WTC11 (cell line): ENCODE measurements at regions not wholly inside any gene's neighbourhood (a gene's known extent, or its start where the extent isn't known, plus 50 kb on each side); places are given as distances from the start of the nearest gene placed in this dataset.
A peak's percentile ranks its signal among the peaks of the same experiment; 100 is the strongest.

Experiments
- ATAC-seq: fragments of 200-7000 bp; cut with Tn5 transposase; 2 replicates; pipeline ENCODE4 v1.10.0; 2021; ENCODE audit warnings: mild to moderate bottlenecking, moderate library complexity
- CTCF ChIA-PET: fragments of 300-600 bp; sonication (Branson Sonifier 250); formaldehyde crosslinking; loops from one replicate; lab custom pipeline; 2021; ENCODE audit warnings: antibody characterized with exemption; lab: Charles Lee
- POLR2A ChIA-PET: fragments of 350-600 bp; sonication (Branson Sonifier 250); formaldehyde crosslinking; loops from one replicate; lab custom pipeline; 2021; ENCODE audit warnings: antibody characterized with exemption; lab: Charles Lee
- DNase-seq: peaks from one replicate; pipeline ENCODE4 v3.0.0; 2021; ENCODE audit warnings: low spot score
- H3K27ac Mint-ChIP-seq: 2 replicates; pipeline ENCODE4 v1.8.0; 2021; ENCODE audit warnings: mixed read lengths
- H3K27me3 Mint-ChIP-seq: 2 replicates; pipeline ENCODE4 v1.8.0; 2021; ENCODE audit warnings: low read depth, mild to moderate bottlenecking, moderate library complexity, mixed read lengths
- H3K36me3 Mint-ChIP-seq: 2 replicates; pipeline ENCODE4 v1.8.0; 2021; ENCODE audit warnings: mixed read lengths
- H3K4me1 Mint-ChIP-seq: 2 replicates; pipeline ENCODE4 v1.8.0; 2022; ENCODE audit warnings: mixed read lengths
- H3K4me3 Mint-ChIP-seq: 2 replicates; pipeline ENCODE4 v1.8.0; 2021; ENCODE audit warnings: mild to moderate bottlenecking, moderate library complexity, mixed read lengths
- H3K9me3 Mint-ChIP-seq: 2 replicates; pipeline ENCODE4 v1.8.0; 2021; ENCODE audit warnings: mixed read lengths
- ATF1 ChIP-seq: sonication (generic); formaldehyde crosslinking; IDR thresholded peaks from 2 replicates; pipeline ENCODE4 v1.8.1; 2023; ENCODE audit warnings: mild to moderate bottlenecking, moderate library complexity, missing genetic modification reagents
- CBFB ChIP-seq: sonication (generic); formaldehyde crosslinking; IDR thresholded peaks from 2 replicates; pipeline ENCODE4 v1.8.1; 2022; ENCODE audit warnings: mild to moderate bottlenecking, low read depth, missing genetic modification reagents
- CREM ChIP-seq: sonication (generic); formaldehyde crosslinking; IDR thresholded peaks from 2 replicates; pipeline ENCODE4 v1.8.1; 2022; ENCODE audit warnings: mild to moderate bottlenecking, missing genetic modification reagents, moderate library complexity
- GTF2I ChIP-seq: fragments of 250-450 bp; sonication (Bioruptor Pico); conservative IDR thresholded peaks from 2 replicates; pipeline ENCODE4 v1.4.0; 2021; ENCODE audit warnings: mild to moderate bottlenecking
- MYBL2 ChIP-seq: sonication (generic); formaldehyde crosslinking; IDR thresholded peaks from 2 replicates; pipeline ENCODE4 v1.8.1; 2023; ENCODE audit warnings: mild to moderate bottlenecking, moderate library complexity, missing genetic modification reagents
- NFE2L1 ChIP-seq: sonication (generic); formaldehyde crosslinking; IDR thresholded peaks from 2 replicates; pipeline ENCODE4 v1.8.1; 2023; ENCODE audit warnings: missing genetic modification reagents
- NR3C1 ChIP-seq: sonication (generic); formaldehyde crosslinking; conservative IDR thresholded peaks from 2 replicates; pipeline ENCODE4 v1.8.1; 2023; ENCODE audit warnings: low read depth, mild to moderate bottlenecking, missing genetic modification reagents
- PRRX2 ChIP-seq: fragments of 250-450 bp; sonication (Bioruptor Pico); IDR thresholded peaks from 2 replicates; pipeline ENCODE4 v1.8.0; 2021; ENCODE audit warnings: mild to moderate bottlenecking
- SMAD4 ChIP-seq: sonication (generic); formaldehyde crosslinking; IDR thresholded peaks from 2 replicates; pipeline ENCODE4 v1.8.0; 2022; ENCODE audit warnings: mild to moderate bottlenecking, missing genetic modification reagents
- SOX15 ChIP-seq: fragments of 250-450 bp; sonication (Bioruptor Pico); IDR thresholded peaks from 2 replicates; pipeline ENCODE4 v1.9.0; 2021; ENCODE audit warnings: mild to moderate bottlenecking
- SP1 ChIP-seq: sonication (generic); formaldehyde crosslinking; conservative IDR thresholded peaks from 2 replicates; pipeline ENCODE4 v1.8.1; 2022; ENCODE audit warnings: missing genetic modification reagents
- TCF7 ChIP-seq: sonication (generic); formaldehyde crosslinking; IDR thresholded peaks from 2 replicates; pipeline ENCODE4 v1.8.0; 2022; ENCODE audit warnings: mild to moderate bottlenecking, low read depth, missing genetic modification reagents, moderate library complexity
- TP53 ChIP-seq: sonication (generic); formaldehyde crosslinking; IDR thresholded peaks from 2 replicates; pipeline ENCODE4 v1.8.1; 2023; ENCODE audit warnings: mild to moderate bottlenecking, missing genetic modification reagents
- ZNF121 ChIP-seq: sonication (generic); formaldehyde crosslinking; IDR thresholded peaks from 2 replicates; pipeline ENCODE4 v1.8.0; 2023; ENCODE audit warnings: missing genetic modification reagents
- ZNF232 ChIP-seq: sonication (generic); formaldehyde crosslinking; IDR thresholded peaks from 2 replicates; pipeline ENCODE4 v1.8.0; 2022; ENCODE audit warnings: mild to moderate bottlenecking, missing genetic modification reagents
- ZNF317 ChIP-seq: sonication (generic); formaldehyde crosslinking; IDR thresholded peaks from 2 replicates; pipeline ENCODE4 v1.8.1; 2023; ENCODE audit warnings: low read depth, mild to moderate bottlenecking, moderate library complexity, missing genetic modification reagents, borderline replicate concordance
- ZNF416 ChIP-seq: fragments of 250-450 bp; sonication (Bioruptor Pico); IDR thresholded peaks from 2 replicates; pipeline ENCODE4 v1.9.0; 2021; ENCODE audit warnings: mild to moderate bottlenecking, inconsistent platforms
- ZNF671 ChIP-seq: fragments of 250-450 bp; sonication (Bioruptor Pico); IDR thresholded peaks from 2 replicates; pipeline ENCODE4 v1.8.0; 2021; ENCODE audit warnings: mild to moderate bottlenecking
- TF ChIP-seq, protein P1 (sequence below): fragments of 250-450 bp; sonication (Bioruptor Pico); IDR thresholded peaks from 2 replicates; pipeline ENCODE4 v1.9.0; 2021; ENCODE audit warnings: mild to moderate bottlenecking
- TF ChIP-seq, protein P2 (sequence below): fragments of 250-450 bp; sonication (Bioruptor Pico); IDR thresholded peaks from 2 replicates; pipeline ENCODE4 v1.9.0; 2021; ENCODE audit warnings: mild to moderate bottlenecking
- TF ChIP-seq, protein P3 (sequence below): sonication (generic); formaldehyde crosslinking; IDR thresholded peaks from 2 replicates; pipeline ENCODE4 v1.8.0; 2023; ENCODE audit warnings: mild to moderate bottlenecking, missing genetic modification reagents
- TF ChIP-seq, protein P4 (sequence below): sonication (generic); formaldehyde crosslinking; IDR thresholded peaks from 2 replicates; pipeline ENCODE4 v1.8.0; 2022; ENCODE audit warnings: mild to moderate bottlenecking, missing genetic modification reagents
- TF ChIP-seq, protein P5 (sequence below): sonication (generic); formaldehyde crosslinking; IDR thresholded peaks from 2 replicates; pipeline ENCODE4 v1.8.0; 2022; ENCODE audit warnings: mild to moderate bottlenecking, missing genetic modification reagents
- TF ChIP-seq, protein P6 (sequence below): fragments of 250-450 bp; sonication (Bioruptor Pico); conservative IDR thresholded peaks from 2 replicates; pipeline ENCODE4 v1.9.0; 2021; ENCODE audit warnings: mild to moderate bottlenecking

DNA sequence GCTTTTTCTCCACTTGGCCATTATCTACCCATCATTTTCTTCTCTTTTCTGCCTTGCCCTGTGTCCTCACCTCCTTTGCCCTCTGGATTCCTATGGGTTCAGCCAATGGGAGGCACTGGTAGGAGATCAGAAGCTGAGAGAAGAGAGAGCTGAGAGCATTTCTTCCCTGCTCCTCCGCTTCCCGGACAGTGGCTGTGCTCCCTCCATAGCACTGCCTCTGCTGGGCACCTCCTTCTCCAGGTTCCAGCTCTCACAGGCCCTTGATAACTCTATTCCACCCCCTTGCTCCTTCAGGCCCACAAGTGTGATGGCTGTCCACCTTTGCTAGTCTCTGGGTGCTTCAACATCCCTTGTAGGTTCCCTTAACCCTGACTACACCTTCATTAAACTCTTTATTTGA is 79.6 kb downstream of the LSM5 start:
- no peaks in the 10 kb centered on the region for H3K36me3 Mint-ChIP-seq
- H3K27me3 Mint-ChIP-seq: no peaks in the 10 kb centered on the region
- ChIA-PET CTCF (no interaction called here), POLR2A (no interaction called here)
- TF ChIP-seq ZNF317 (CRISPR knock-in tag) (no peak), ZNF416 (CRISPR knock-in tag) (no peak), ATF1 (no peak), SMAD4 (CRISPR knock-in tag) (no peak), TP53 (no peak), ZNF232 (CRISPR knock-in tag) (no peak), GTF2I (no peak), CREM (CRISPR knock-in tag) (no peak)
- TF ChIP-seq, protein P1, sequence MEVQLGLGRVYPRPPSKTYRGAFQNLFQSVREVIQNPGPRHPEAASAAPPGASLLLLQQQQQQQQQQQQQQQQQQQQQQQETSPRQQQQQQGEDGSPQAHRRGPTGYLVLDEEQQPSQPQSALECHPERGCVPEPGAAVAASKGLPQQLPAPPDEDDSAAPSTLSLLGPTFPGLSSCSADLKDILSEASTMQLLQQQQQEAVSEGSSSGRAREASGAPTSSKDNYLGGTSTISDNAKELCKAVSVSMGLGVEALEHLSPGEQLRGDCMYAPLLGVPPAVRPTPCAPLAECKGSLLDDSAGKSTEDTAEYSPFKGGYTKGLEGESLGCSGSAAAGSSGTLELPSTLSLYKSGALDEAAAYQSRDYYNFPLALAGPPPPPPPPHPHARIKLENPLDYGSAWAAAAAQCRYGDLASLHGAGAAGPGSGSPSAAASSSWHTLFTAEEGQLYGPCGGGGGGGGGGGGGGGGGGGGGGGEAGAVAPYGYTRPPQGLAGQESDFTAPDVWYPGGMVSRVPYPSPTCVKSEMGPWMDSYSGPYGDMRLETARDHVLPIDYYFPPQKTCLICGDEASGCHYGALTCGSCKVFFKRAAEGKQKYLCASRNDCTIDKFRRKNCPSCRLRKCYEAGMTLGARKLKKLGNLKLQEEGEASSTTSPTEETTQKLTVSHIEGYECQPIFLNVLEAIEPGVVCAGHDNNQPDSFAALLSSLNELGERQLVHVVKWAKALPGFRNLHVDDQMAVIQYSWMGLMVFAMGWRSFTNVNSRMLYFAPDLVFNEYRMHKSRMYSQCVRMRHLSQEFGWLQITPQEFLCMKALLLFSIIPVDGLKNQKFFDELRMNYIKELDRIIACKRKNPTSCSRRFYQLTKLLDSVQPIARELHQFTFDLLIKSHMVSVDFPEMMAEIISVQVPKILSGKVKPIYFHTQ (CRISPR knock-in tag): no peak
- TF ChIP-seq, protein P2, sequence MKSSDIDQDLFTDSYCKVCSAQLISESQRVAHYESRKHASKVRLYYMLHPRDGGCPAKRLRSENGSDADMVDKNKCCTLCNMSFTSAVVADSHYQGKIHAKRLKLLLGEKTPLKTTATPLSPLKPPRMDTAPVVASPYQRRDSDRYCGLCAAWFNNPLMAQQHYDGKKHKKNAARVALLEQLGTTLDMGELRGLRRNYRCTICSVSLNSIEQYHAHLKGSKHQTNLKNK: no peak
- no peaks in the 10 kb centered on the region for H3K9me3 Mint-ChIP-seq
- DNase-seq (no peak), ATAC-seq (peak; percentile 63)
- H3K4me3 Mint-ChIP-seq: no peak overlapping the region
- no peak overlapping the region for H3K27ac Mint-ChIP-seq
- H3K4me1 Mint-ChIP-seq: no peaks in the 10 kb centered on the region

DNA sequence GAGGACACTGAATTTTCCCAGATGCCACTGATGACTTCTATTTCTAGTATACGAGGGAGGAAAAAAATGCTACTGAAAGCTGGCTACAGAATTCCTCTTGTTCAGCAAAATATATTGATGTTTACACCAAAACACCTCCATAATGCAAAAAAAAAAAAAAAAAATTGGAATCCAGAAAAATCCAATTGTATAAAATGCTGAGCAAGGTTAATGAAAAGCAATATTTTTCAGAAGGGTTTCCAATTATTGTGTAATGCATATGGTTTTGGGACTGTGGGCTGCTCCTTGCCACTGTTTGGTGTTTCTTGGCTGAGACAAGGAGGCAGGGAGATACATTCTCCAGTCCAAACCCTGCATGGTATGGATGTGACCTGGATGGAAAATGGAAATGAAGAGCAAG is 83.8 kb downstream of the LSM5 start:
- DNase-seq (no peak), ATAC-seq (no peak)
- Mint-ChIP-seq H3K27ac (no peak overlapping the region), H3K36me3 (no peaks in the 10 kb centered on the region), H3K9me3 (no peaks in the 10 kb centered on the region), H3K27me3 (no peaks in the 10 kb centered on the region), H3K4me3 (no peak overlapping the region), H3K4me1 (no peaks in the 10 kb centered on the region)
- ChIA-PET CTCF (no interaction called here), POLR2A (no interaction called here)
- TF ChIP-seq NR3C1 (CRISPR knock-in tag) (no peak), PRRX2 (CRISPR knock-in tag) (no peak), SP1 (no peak), TCF7 (CRISPR knock-in tag) (no peak)
- TF ChIP-seq, protein P3, sequence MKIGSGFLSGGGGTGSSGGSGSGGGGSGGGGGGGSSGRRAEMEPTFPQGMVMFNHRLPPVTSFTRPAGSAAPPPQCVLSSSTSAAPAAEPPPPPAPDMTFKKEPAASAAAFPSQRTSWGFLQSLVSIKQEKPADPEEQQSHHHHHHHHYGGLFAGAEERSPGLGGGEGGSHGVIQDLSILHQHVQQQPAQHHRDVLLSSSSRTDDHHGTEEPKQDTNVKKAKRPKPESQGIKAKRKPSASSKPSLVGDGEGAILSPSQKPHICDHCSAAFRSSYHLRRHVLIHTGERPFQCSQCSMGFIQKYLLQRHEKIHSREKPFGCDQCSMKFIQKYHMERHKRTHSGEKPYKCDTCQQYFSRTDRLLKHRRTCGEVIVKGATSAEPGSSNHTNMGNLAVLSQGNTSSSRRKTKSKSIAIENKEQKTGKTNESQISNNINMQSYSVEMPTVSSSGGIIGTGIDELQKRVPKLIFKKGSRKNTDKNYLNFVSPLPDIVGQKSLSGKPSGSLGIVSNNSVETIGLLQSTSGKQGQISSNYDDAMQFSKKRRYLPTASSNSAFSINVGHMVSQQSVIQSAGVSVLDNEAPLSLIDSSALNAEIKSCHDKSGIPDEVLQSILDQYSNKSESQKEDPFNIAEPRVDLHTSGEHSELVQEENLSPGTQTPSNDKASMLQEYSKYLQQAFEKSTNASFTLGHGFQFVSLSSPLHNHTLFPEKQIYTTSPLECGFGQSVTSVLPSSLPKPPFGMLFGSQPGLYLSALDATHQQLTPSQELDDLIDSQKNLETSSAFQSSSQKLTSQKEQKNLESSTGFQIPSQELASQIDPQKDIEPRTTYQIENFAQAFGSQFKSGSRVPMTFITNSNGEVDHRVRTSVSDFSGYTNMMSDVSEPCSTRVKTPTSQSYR: no peak

DNA sequence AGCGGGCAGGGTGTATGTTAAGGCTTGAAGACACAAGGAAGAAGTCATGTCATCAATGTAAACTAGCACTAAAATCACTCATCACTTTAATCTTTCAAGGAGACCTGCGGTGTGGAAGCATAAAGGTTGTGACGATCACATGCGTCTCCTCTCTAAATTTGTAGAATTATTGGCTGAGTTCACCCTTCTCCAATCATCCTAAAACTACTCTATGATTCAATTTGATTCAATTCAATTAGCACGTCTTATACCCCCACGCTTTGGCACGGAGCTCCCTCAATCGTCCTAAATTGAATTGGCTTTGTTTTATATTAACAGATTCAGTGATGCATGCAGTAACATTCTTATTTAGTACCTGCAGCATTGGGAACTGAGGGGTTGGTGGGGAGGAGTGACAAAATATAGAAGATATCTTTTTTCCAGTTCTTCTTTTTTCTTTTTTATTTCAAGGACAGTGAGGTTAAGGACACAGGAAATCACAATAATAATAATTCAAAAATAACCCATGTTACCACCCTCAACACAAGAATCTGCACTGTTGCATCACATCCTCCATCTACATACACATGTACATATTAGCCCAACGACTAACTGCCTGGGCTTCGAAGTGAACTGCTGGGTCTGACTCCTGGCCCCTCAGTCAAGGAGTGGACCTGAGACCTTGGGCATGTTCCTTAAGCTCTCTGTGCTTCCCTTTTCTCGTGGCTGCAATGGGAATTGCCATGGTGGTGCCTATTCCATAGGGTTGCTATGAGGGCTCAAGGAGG is 86.5 kb downstream of the LSM5 start:
- ChIA-PET CTCF (no interaction called here), POLR2A (no interaction called here)
- H3K36me3 Mint-ChIP-seq: no peaks in the 10 kb centered on the region
- peaks cover 4% of the 10 kb centered on the region for H3K27me3 Mint-ChIP-seq
- H3K9me3 Mint-ChIP-seq: no peaks in the 10 kb centered on the region
- no peaks in the 10 kb centered on the region for H3K4me1 Mint-ChIP-seq
- H3K27ac Mint-ChIP-seq: no peak overlapping the region; the same call in 1 of the 2 replicates
- ATAC-seq (no peak), DNase-seq (no peak)
- no peak overlapping the region for H3K4me3 Mint-ChIP-seq
- no peak for TF ChIP-seq ZNF671 (CRISPR knock-in tag)
- no peak for TF ChIP-seq CBFB
- TF ChIP-seq ATF1: no peak
- no peak for TF ChIP-seq NFE2L1 (CRISPR knock-in tag)
- TF ChIP-seq, protein P4, sequence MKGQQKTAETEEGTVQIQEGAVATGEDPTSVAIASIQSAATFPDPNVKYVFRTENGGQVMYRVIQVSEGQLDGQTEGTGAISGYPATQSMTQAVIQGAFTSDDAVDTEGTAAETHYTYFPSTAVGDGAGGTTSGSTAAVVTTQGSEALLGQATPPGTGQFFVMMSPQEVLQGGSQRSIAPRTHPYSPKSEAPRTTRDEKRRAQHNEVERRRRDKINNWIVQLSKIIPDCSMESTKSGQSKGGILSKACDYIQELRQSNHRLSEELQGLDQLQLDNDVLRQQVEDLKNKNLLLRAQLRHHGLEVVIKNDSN (CRISPR knock-in tag): no peak
- TF ChIP-seq, protein P5, sequence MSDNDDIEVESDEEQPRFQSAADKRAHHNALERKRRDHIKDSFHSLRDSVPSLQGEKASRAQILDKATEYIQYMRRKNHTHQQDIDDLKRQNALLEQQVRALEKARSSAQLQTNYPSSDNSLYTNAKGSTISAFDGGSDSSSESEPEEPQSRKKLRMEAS: no peak
- no peak for TF ChIP-seq SOX15 (CRISPR knock-in tag)
- no peak for TF ChIP-seq GTF2I
- no peak for TF ChIP-seq ZNF121 (CRISPR knock-in tag)
- no peak for TF ChIP-seq MYBL2
- TF ChIP-seq, protein P6, sequence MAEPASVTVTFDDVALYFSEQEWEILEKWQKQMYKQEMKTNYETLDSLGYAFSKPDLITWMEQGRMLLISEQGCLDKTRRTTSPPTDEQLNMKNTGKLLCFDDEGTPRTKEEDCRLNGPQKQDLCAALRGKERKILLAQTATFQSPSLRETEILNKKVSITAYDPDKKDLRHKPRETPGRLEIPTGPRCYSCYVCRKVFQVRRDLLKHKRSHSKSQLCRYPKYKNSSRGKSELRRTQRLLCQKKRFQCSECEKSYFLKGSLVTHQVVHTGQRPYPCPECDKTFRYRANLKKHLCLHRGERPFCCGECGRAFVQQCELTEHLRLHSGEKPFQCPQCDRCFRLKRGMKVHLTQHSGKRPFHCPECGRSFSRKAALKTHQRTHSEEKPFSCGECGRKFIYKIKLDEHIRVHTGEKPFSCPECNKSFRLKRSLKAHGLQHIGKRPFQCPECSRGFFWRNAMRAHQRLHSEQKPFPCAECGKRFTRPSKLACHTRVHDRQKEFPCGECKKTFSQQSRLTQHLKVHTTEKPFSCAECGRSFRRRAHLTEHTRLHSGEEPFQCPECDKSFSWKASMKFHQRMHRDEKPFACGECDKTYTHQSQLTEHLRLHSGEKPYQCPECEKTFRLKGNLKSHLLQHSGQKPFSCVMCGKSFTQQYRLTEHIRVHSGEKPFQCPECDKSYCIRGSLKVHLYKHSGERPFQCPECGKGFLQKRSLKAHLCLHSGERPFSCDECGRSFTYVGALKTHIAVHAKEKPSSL (CRISPR knock-in tag): no peak
